ENCODE measurements at regions not wholly inside any gene's neighbourhood (a gene's known extent, or its start where the extent isn't known, plus 50 kb on each side); places are given as distances from the start of the nearest gene placed in this dataset.
"Not testable (repeated sequence)": the region's sequence is repeated elsewhere in the genome, so short reads cannot be mapped to it uniquely, and the experiment has no call there.

DNA sequence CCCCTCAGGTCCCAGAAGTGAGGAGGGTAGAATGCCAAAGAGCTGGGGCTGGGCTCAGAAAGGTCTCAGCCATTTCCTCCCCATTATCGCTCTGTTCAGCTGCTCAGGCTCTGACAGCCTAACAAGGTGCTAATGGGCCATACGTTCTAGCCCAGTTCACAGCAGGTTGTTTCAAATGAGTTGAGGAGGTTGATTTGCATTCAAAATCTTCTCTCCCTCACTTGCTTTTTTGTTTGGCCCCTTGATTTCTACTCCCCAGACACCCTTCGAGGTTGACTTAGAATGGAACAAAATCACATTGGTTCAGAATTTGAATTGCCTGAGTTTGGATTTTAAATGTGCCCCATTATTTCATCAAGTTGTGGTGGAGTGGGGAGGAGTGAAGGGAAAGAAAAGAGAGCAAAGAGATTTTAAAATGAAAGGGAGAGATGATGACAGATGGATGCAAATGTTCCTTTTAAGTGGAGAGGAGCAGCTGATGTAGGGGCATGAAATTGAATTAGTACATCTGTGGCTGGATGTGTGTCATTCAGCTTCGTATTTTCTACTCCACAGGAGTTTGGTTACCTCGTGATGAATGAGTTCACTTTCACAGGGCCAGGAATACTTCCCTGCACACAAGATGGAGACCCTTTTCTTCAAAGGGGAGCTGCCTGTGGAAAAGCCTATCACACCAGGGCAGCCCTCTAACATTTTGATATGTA, 425.8 kb upstream of the CAMK1G start:
- no peak for DNase-seq

DNA sequence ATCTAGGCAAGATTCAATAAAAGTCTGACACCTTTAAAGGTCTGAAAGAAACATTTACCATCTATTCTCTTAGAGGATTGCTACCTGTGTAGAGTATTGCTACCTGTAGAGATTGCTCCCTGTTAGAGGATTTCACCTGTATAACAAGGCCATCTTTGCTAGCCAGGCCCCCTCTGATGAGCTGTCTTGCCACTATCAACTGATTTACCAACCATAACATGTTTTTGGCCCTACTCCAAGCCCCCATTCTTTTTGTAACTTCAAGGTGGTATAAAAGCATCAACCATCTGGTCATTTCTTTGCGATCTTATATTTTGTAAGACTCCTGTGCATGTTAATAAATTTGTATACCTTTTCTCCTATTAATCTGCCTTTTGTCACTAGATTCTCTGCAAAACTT, 424.7 kb upstream of the CAMK1G start:
- no peak for DNase-seq

DNA sequence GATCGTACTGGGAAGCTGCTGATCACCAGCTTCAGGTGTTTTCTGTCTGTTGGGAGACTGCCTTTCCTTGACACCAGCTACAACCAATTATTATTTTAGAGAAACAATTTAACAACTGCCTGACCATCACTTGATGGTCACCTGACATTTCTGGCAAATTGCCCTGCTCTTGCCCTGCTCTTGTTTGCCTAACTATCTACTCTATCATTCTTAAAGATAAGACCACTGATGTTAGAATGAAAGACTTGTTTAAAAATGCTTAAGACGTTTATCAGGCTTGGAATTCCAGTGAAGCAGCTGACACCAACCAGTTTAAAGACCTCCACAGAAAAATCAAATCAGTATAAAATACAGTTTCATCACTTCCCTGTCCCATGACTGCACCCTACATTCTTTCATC, 423.3 kb upstream of the CAMK1G start:
- no peak for DNase-seq

DNA sequence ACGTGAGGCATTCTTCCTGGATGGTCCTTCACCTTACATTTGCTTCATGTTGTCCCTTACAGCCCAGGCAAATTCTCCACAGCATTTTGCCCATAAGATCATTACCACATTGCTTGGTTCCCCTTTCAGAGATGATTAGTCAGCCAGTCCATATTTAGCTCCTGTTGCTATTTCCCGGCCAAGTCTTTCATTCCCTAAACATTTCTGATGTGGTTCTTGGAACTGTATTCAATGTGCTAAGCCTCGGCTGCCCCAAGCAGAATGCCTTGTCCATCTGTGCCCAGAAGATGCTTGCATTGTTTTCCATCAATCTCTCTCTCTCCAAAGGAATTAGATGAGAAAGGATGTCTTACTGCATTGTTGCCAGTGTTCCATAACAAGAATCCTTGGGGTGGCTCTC, 420.9 kb upstream of the CAMK1G start:
- DNase-seq = no peak

DNA sequence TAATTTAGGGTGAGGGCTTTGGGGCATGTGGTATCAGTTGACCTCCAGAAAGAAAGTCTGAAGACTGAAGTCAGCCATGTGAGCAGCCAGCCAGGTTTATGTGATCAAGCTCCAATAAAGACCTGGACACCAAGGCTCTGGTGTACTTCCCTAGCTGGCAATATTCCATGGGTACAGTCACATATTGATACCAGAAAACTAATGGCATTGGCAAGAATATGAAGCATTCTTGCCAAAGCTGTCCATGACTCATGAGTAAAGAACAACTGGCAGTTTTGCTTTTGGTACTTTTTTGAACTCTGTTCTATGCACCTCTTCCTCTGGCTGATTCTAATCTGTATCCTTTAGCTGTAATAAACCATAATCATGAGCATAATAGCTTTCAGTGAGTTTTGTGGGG, 415.3 kb upstream of the CAMK1G start:
- DNase-seq = no peak

DNA sequence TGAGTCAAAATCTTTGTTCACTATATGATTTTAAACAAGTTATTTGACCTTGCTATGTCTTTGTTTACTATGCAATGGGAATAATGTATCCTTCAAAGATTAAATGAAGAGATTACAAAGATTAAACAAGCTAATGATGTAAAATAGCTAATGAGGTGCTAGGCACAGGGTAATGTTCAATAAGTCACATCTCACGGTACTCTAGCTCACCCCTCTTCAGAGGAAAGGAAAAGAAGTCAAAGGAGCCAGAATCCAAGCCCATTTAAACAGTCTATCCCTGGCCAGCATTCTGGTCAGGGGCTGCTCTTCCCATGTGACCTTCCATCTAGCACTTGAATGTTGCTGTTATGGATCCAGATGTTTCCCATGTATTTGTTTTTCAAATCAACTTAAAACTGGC, 412.4 kb upstream of the CAMK1G start:
- DNase-seq = no peak

DNA sequence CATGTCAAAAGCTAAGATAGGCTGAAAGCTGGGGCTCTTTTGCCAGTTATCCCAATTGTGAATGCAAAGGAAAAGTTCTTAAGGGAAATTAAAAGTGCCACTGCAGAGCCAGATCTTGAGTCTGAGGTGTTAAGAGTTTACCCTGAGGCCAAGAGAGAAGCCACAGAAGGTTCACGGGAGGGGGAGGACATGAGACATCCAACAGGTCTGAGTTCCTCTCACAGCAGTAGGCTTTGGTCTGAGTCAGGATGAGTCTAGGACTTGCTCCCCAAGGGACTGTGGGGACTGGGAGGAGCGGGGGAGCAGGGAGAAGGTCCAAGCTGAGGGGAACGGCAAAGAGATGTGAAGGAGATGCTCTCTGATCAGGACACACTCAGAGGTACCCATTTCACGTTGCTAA, 411.2 kb upstream of the CAMK1G start:
- DNase-seq = no peak

DNA sequence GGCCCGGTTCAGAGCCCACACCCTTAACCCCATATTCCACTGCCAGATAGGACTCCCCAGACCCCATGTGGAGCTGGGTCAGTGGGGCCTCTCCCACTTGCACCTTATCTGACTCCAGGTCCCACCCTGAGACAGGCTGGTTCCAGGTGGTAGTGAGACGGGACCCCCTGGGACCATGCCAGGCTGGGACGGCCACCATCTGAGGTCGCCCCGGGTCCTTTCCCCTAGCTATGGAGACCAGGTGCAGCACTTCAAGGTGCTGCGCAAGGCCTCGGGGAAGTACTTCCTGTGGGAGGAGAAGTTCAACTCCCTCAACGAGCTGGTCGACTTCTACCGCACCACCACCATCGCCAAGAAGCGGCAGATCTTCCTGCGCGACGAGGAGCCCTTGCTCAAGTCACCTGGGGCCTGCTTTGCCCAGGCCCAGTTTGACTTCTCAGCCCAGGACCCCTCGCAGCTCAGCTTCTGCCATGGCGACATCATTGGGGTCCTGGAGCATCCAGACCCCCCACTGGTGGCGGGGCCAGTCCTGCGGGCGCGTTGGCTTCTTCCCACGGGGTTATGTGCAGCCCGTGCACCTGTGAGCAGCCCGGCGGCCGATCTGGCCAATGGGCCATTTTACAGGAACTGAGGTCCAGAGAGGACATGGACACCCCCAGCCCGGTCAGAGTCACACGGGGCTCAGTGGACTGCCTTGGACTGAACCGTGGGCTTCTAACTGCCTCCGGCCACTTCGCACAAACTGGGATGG, 410.5 kb upstream of the CAMK1G start:
- not testable (repeated sequence) for DNase-seq

DNA sequence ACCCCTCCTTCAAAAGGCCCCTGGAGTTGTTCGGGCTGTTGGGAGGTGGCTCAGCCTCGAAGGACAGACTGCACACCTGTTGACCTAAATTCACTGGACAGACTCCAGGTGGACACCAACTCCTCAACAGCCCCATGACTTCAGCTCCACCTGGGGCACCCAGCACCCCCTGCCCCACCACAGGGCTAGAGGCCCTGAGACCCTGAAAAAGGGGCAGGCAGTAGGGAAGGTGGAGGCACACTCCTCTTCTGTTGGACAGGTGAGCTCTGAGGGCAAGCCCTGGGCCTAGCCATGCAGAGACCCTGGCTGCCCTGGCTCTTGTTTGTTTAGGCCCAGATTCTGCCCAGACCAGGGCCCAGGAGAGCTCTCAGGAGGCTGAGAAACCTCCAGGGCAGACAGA, 409.7 kb upstream of the CAMK1G start:
- not testable (repeated sequence) for DNase-seq

DNA sequence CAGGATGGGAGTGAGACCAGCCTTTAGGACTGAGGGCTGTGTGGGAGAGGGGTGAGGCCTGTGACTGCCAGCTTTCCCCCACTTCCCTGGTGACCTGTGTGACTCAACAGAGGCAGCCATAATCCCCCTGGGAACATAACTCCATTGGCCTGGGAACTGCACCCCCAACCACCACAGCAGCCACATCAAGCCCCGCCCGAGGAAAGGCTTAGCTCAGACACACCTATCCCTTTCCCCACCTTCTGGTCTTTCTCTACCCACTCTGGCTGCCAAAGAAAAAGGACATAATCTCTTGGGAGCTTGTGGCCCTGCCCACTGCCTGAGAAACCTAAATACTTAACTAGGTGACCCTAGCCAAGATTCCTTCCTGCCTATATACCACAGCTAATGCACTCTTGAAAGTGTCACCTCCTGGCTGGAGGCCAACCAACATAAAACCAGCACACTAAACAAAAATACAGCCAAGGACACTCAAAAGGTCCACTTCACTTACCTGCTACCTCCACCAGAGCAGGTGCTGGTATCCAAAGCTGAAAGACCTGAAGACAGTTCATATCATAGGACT, 406.6 kb upstream of the CAMK1G start:
- no peak for DNase-seq

DNA sequence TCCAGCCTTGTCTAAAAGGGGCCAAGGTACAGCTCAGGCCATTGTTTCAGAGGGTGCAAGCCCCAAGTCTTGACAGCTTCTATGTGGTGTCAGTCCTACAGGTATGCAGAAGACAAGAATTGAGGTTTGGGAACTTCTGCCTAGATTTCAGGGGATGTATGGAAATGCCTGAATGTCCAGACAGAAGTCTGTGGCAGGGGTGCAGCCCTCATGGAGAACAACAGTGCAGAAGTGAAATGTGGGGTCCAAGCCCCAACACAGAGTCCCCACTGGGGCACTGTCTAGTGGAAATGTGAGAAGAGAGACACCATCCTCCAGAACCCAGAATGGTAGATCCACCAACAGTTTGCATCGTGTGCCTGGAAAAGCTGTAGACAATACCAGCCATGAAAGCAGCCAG, 400.3 kb upstream of the CAMK1G start:
- no peak for DNase-seq

DNA sequence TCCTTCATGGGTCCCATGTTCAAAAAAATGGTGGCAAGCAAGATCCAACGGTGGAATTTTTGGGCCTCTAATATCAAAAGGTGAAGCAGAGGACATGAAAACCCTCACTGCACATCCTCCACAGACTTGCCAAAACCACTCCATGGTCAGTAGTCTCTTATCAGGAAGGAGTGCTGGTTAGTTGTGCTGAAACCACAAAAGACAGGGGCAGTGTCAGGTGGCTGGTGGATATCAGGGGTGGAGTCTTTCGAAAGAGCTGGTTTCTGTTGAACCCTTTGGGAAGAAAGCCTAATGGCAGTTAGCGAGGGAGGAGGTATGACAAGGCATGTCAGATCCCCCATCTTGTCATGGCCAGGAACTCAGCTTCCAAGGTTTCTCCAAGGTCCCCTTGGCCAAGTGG, 395.9 kb upstream of the CAMK1G start:
- no peak for DNase-seq

DNA sequence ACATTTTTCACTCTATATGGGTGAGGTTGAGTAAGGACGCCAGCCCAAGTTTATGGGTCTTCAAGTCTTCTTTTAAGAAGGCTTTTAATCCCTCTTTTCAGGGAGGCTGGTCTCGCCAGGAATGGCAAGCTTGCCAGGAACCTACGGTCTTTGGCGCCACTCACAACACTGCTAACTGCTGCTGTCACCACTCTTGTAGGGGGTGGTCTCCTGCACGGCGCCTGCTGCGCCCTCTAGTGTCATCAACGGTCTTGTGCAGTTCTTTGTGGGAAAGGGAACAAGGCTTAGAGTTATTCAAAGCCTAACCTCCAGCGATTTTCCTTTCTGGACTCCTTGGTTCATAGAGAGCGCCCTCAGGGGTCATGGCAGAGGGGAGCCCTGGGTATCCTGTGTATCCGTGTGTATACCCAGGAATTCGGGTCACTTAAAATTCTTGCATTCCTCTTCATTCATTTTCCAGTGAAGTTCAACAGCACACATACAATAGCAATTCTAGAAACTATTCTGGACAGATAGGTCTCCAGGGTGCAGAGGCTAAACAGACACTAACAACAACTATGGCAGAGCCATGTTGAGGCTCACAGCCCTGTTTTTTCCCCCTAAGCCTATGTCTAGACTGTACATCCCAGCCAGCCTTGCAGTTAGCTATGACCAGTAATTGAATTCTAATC, 392.8 kb upstream of the CAMK1G start:
- DNase-seq = no peak

DNA sequence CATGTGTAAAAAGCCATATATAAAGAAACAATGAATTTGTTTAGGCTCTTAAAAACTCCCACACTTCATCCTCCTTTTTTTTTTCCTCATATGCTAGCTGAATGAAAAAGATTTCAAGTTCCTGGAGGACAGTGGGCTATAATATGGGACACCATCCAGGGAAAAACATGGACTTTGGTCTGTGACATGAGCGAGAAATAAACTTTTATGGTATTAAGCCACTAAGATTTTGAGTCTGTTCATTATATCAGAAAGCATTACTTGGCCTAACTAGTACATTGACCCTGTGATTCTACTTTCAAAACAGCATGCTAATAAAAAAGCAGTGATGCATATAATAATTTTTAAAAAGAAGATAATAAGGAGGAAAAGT, 392.3 kb upstream of the CAMK1G start:
- DNase-seq = no peak

DNA sequence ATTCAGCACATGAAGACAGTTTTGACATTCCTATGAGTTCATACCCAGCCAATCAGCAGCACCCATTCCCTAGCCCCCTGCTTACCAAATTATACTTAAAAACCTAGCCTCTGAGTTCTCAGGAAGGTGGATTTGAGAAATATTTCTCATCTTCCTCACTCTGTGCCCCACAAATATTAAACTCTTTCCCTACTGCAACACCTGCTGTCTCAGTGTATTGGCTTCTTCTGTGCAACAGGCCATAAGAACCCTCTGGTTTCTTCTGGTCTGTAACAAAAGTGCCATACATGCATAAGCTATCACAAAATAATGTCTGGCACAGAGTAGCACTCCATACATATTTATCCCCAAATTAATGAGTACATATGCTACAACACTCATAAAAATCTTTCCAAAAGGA, 387.4 kb upstream of the CAMK1G start:
- DNase-seq = no peak

DNA sequence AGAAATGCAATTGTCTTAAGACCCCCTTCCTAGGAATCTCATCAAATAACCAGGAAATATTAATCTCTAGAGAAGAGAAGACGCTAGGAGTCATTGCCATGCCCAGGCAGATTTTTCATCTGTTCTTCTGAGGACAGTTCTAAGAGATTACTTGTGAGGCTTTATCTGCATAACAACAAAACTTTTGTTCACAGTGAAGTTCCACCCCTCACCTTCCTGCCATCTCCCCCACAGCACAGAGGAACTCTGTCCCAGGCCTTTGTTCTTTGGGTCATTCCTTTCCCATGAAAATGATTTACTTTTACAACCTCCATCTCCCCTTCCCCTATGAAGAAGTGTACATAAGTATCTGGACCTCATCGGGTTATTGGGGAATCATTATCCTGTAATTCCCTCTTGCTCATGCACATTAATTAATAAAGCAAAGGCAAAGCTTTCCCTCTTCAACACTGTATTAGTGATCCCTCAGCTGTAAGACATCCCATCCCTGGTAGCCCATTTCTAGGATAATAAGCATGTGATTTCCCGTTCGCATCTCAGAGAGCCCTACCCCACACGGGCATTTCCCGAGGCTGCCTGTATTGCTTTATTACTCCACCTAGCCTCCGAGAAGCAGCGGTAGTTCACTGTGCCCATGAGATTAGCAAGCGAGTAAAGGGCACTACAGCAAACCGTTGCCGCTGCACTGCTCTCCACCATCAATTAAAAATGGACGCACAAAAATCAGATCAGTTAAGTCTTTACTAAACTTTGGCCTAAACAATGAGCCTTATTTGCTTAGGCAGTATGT, 384.4 kb upstream of the CAMK1G start:
- DNase-seq = no peak

DNA sequence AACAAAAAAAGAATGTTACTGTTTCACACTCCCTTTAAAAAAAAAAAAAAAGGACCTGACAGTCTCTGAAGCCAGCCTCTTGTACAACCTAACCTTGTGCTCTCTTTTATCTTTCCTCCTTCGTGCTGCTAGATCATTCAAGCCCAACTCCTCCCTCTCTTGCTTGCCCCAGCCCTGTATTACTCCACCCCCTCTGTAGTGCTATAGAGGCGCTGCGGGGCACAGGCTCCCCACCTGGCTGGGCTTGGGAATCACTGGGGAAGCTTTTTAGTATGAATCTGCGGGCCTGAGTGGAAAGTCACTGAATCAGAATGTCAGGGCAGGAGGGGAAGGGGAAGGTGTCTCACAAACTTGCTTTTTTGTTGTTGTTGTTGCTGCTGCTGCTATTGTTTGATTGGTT, 383.7 kb upstream of the CAMK1G start:
- no peak for DNase-seq

DNA sequence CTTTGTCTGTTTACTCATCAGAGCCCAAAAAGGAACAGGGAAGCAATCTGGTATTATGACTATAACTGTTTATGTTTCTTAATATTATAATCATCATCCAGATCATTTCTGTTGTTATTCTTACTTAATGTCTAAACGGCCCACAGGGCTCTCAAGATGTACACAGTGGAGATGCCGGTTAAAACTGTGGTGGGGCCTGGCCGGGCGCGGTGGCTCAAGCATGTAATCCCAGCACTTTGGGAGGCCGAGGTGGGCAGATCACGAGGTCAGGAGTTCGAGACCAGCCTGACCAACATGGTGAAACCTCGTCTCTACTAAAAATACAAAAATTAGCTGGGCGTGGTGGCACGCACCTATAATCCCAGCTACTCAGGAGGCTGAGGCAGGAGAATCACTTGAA, 381.2 kb upstream of the CAMK1G start:
- DNase-seq = not testable (repeated sequence)

DNA sequence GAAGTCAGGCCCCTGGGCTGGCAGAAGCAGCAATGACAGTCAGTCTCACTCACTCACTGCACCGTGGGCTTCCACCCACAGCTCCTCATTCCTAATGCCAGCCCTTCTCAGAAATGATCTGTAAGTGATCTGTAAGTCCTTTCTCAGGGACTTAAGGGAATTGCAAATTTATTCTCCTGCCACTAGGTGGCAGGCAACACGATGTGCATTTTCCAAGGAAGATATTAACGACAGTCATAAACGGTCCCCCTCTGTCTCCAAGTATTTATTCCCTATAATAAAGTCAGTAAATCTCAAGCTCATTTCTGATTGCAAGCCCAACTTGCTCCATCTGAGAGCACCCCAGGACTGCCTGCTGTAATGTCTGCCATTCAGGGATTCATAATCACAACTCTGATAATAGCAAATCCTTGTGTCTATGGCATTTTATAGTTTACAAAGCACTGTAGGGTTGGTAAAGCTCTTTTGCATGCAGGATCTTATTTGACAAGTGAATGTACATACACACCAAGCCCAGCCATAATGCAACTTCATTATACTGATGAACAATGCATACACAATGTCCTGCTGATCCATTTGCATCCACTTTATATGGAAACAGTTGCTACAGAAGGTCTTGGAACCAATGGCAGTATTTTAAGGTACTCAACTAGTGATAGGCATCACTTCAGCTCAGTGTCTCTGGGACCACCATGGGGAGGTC, 380.5 kb upstream of the CAMK1G start:
- peak; percentile 20 for DNase-seq

DNA sequence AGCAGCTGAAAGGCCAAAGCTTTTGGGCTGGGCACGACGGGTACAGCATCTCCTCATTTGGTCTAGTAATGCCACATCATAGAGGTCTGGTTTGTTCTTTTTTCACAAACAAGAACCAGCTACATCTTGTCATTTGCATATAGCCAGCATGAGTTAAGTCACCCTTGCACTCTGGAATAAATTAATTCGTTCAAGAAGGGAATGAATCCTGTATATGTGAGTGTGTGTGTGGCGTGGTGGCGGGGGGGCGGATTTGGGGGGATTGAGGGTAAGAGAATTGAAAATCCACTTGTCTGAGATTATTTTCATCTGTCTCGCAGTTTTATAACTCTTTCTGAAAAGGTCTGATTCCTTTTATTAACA, 380.0 kb upstream of the CAMK1G start:
- DNase-seq = no peak

DNA sequence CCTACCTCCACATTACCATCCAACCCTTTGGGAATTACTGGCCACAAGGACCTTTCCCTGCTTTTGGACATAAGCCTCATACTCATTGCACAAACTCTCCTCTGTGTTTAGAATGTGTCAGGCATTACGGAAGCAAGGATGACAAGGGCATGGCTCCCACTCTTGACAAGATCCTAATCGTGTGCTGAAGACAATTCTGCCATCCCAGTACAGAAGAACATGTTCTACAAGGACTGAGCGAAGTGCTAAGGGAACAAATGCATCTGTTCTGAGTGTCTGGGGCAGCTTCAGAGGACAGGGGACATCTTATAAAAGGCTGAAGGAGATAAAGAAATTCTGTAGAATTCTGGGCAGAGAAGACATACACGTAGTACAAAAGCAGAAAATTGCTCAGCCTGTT, 378.5 kb upstream of the CAMK1G start:
- DNase-seq = no peak

DNA sequence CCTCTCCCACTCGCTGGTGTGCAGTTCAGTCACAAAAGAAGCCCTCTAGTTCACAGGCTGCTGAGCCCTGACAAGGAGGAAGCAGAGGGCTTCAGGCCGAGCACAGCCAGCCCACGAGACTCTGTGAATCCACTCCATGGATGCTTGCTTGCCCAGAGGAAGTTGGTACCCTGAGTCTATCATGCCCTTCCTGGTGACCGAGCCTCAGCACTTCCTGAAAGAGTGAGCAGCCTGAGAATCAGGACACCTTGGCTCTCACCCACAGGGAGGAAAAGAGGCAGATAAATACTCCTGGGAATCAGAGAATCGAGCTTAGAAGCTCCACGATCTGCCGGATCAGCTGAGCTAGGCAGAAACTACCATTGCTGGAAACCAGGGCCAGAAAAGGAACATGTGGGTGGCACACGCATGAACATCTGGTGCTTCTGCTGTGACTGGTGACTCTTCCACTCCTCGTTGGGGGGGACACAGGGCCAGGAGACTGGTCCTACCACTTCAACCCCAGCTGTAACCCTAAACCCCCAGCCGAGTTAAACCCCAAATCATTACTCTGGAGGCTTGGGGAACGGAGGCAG, 376.3 kb upstream of the CAMK1G start:
- DNase-seq = no peak
